ENCODE measurements at regions not wholly inside any gene's neighbourhood (a gene's known extent, or its start where the extent isn't known, plus 50 kb on each side); places are given as distances from the start of the nearest gene placed in this dataset.

DNA sequence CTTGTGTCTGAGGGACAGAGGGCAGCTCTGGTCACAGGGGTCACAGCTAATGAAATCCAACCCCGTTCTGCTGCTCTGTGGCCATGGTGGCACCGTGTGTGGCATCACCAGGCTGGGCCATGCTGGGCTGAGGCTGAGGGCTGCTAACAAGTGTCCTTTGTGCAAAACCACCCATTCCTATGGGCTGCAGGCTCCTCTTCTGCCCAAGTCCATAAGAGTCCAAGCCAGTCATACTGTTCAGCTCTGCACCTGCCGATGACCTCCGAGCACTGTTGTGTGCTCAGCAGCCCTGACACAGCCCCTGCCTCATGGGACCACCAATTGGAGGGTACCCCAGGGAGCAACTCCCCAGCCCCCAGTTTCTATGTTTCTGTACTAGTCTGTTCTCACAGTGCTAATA lies 133.1 kb downstream of the WDR11 start:
- no peak for DNase-seq

DNA sequence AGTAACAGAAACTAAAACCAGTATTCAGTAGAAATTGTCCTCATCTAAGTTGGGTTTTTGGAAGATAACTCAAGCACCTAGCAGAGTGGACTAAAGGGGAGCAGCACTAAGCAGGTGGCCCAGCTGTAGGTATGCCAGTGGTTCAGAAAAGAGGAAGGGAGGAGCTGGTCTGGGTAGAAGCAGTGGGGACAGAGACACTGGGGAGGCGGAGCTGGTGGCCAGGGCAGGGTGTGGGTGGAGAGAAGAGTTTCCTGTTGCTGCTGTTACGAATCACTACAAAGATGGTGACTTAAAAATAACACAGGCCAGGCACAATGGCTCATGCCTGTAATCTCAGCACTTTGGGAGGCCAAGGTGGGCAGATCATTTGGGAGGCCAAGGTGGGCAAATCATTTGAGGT lies 136.2 kb downstream of the WDR11 start:
- DNase-seq, result no peak

DNA sequence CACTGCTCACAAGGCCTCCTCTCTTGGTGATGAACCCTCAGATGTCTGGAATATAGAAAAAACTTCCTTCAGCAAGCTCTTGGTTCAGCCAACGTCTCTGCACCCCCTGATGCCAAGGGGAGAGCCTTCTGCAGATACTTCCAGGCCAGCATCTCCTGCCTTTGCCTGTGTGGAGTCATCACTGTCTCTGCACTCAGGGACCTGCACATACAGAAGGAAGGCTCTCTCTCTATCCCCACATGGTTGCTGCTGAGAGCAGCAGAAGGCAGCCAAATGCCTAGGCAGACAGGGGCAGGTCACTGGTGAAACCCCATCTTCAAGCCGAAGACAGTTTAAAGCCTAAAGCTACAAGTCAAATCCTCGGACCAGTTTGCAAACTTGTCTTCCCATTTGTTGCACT lies 137.6 kb downstream of the WDR11 start:
- DNase-seq, result no peak

- no peak for DNase-seq
Observed at GRCh38 chr10:120989279-120989678, 138.1 kb downstream of the WDR11 start.

- DNase-seq, result no peak
Observed at GRCh38 chr10:120989996-120990598, 138.9 kb downstream of the WDR11 start.

DNA sequence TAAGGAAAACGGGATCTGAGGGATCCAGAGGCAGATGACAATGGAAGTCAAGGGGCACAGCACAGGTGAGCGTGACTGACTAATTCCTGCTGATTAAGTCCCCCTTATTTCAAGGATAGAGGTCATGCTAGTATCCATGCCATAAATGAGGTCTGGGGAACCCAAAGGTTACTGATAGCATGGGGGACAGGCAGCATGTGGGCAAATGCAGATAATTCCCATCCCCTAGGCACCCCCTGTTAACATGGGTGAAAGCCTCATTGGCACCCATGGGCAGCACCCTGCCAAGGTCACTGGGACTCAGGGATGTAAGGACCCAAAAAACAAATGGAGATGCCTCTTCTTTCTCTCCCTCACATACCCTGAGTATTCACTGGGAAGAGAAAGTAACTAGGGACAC lies 139.7 kb downstream of the WDR11 start:
- no peak for DNase-seq

DNA sequence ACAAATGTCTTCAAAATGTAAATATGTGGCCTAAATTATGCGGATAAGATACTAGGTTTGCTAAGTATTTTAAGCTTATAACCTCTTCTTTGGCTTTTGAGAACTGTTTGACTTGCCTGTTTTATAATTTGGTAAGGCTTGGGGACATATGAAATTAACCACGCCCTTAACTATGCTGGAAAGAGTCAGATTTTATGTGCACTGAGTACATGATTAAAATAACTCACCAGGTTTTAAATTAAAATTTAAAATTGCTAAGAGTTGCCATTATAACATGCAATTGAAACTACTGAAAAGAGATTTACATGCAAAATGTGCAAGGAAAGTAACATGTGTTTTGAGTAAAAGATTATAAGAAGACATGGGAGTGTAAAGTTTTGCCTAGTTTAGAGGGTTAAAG lies 141.9 kb downstream of the WDR11 start:
- DNase-seq, result no peak

GRCh38 chr10:120995768-120996167 lies 144.6 kb downstream of the WDR11 start:
- DNase-seq, result no peak

DNA sequence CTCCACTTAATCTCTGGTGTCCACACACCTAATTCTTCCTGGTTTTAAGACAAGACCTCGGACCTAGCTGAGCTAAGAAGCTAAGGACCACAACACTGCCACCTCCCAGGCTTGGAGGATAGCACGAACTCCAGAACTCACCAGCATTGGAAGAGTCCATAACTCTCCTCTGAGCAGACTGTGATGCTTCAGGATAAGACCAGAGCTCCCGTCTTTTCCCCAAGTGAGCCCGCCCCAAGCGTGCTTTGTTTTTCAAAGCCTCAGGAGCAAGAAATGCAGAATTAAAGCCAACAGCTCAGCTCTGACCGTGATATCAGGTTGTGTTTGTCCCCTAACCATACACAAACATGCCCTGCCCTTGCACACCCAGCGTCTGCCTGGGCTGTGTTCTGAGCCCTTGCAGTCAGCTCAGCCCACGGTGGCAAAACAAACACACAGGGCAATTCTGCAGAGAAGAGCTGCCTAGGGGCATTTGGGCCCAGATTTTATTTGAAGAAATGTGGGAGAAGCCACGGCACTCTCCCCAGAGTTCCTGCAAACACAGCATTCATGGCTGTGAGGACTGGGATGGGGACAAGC lies 145.4 kb downstream of the WDR11 start:
- no peak for DNase-seq

DNA sequence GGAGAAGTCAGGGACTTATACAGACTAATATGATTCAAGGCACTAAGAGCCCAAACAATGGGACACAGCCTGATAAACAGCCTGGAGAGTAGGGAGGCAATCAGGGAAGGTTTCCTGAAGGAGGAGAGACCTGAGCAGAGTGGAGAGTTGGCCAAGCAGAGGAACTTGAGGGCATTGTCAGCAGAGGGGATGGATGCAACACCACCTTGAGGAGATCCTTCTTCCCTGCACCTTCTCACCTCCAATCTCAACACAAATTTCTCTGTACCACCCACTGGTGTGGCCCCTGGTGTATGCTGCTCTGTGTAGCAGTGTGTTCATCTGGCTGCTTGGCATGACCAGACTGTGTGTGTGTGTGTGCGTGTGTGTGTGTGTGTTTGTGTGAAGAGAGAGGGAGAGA lies 146.2 kb downstream of the WDR11 start:
- DNase-seq, result no peak

DNA sequence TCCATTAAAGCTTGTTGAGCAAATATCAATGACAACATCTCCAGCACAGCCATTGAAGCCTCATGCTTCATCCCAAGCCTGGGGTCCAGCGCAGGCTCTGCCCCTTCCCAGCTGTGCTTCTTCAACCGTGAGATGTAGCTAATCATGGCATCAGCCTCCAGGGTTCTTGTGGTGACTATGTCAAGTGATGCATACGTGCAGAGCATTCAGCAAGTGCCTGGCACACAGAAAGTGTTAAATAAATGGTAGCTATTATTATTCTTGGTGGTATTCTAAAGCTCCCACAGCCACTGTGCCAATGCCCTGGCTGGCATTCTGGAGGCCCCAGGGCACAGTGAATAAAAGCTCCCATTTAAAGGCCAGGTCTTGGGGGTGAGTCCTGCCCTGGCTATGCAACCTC lies 146.6 kb downstream of the WDR11 start:
- no peak for DNase-seq

DNA sequence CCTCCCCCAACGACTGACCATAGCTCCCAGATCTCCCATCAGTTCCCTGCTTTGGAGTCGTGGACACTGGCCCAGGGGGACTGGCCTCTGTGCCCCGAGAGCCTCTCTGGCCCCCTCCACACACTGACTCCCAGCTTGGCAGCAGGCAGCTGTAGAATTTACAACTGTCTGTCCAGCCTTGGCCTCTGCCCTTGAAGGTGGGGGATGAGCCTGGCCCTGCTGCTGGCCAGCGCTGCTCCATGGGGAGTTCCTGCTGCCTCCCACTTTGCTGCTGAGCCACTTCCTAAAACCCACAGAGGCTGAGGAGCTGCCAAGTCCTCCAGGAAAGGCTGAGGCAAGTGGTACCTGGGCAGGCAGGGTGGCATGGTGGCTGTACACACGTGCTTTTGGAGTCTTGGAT lies 147.1 kb downstream of the WDR11 start:
- DNase-seq, result no peak

GRCh38 chr10:120998782-120999285 lies 147.7 kb downstream of the WDR11 start:
- DNase-seq, result no peak

DNA sequence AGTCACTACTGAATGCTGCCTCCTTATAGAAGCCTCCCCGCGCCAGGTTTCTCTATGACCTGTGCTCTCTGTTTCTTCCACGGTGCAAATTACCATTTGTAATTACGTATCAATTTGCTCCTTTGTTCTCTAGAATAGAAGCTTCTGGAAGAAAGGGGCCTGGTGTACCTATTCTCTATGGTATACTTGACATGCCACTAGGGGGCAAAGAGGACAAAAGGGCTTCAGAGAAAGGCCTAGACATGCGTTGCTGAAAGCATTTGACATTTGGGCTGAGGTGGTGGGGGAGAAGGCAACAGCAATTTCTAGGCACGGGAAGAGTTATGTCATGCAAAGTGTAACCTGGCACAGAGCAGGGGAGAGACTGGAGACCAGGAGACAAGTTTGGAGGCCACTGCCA lies 148.7 kb downstream of the WDR11 start:
- no peak for DNase-seq

DNA sequence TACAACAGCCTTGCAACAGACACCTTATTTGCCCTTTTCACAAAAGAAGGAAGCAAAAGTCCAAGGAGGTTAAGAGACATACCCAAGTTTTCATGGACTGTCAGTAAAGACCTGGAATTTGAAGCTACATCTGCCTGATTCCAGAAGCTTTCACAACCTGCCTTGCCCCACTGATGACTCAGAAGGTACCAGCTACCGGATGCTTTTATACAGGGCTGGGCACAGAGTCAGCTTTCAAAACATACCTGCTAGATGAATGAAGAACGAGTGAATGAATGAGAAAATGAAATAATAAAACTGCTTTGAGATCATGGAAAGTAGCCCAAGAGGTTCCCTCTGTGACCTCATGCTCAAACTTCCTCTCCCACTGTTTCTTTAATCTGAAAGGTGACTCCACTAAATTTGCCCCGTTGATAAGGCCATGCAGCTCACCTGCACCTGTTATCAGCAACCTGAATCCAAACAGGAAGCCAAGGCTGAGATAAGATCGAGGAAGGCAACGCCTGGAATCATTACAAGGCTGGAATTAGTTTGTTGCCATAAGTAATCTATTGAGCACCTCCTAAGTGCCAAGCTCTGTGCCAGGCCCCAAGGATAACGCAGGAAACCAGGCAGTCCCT lies 151.5 kb downstream of the WDR11 start:
- no peak for DNase-seq

GRCh38 chr10:121005948-121006587 lies 154.9 kb downstream of the WDR11 start:
- no peak for DNase-seq

DNA sequence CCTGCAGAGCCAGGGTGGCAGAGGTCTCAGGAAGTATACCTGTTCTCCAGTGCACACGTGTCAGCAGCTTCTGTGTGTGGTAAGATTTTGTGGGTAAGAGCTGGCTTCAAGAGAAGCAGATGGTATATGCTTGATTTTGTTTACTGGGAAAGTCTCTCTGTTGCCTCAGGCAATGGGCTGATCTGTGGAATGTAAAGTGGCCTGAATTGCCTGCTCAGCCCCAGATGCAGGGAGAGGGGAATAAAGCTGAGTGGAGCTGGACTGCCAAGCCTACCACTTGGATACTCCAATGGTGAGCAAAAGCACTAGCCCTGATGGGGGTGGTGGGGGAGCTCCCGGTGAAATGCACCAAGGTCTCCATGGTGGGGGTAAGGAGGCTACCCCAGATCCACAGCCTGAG lies 156.1 kb downstream of the WDR11 start:
- DNase-seq, result no peak

GRCh38 chr10:121015916-121016315 lies 164.8 kb downstream of the WDR11 start:
- no peak for DNase-seq

- DNase-seq, result no peak
Observed at GRCh38 chr10:121024905-121025584, 173.9 kb downstream of the WDR11 start.

DNA sequence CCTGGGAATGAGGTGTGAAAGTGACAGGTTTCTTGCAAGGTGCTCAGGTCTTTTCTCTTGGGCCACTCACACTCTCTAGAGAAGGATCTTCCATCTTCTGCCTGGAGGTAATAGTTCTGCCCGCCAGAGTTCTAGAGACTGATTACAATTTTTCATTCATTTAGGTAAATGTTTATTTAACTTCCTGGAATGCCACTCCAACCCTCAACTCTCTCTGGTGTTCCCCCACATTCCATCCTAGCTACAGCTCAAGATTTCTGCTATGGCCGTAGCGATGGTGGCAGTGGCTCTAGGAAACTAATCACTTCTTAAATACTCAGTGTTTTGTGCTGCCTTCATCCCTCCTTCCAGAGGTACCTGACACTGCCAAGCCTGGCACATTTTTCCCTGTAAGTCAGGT lies 174.6 kb downstream of the WDR11 start:
- DNase-seq, result no peak

DNA sequence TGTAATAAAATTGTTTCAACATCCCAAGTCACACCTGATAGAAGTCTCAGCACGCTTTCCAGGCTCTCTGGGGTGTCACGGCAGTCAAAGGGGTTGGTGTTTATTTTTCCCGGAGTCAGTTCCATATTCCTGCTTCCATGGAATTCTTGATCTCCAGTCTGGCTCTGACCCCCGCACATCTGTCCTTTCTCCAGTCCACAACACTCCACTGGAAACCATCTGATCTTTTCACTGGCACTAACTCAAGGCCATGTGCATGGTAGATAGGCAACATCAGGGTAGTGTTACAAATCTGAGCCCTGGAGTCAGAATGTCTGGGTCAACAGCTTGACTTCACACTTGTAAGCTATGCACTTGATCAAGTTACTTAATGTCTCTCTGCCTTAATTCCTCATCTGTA lies 176.2 kb downstream of the WDR11 start:
- DNase-seq, result no peak

DNA sequence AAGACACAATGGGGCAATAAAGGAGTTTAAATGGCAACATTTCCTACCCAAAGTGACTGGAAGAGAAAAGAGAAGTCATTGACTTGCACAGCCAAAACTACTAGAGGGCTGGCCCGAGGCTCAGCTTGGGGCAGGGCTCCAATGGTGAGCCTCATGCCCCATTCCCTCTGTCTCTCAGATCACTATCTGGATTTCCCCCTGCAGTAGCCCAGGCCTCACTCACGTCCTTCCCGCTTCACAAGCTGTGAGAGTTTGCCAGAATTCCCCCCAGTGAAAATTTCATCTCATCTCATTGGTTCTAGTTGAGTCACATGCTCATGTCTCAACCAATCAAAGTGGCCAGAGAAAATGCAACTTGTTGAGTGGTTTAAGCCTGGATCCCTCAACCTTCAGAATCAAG lies 181.3 kb downstream of the WDR11 start:
- DNase-seq, result no peak

DNA sequence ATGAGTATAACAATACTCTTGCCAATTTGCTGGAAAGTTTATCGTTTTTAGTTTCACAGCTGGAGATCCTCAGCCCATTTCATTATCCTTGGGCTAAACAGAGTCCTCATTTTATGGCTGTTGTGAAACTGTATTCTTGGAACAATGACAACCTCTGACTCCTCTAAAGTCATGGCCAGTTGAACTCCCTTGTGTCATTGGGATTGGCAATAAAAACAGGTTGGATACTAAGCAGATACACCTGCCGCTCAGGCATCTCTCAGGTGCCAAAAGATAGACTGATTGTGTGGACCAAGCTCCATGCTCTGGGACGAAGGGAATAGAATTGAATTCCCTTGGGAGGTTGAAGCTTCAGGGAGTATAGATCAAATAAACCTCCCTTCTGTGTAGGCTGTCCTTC lies 182.2 kb downstream of the WDR11 start:
- DNase-seq, result no peak

DNA sequence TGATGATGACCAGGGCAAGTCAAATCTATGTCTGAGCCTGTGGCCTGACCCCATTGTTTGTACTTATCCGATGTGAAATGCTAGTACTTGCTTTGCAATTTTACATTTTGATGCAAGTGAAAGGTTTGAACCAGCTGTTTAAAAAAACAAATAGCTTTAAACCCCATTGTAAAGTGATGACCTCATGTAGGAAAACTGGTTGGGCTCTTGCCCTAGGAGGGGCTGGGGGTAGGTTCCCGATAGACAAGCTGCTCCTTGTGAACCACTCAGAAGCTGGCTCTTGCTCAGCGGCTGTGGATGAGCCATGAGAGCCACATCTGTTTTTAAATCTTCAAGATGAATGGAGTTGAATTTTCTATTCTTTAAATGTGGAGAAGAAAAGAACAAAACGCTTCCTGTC lies 185.3 kb downstream of the WDR11 start:
- no peak for DNase-seq

All from activated CD4-positive, alpha-beta T cell treated with anti-CD3 and anti-CD28 coated beads, Interleukin-2, Interleukin-6, amounts not matched to agents 100 ng/mL and 50 ng/mL, durations not matched to agents 16 hours and 8 hours (primary cell).